Testis (tissue), 2 donors: ENCODE measurements at regions not wholly inside any gene's neighbourhood (a gene's known extent, or its start where the extent isn't known, plus 50 kb on each side); places are given as distances from the start of the nearest gene placed in this dataset.

ENCODE experiments used
- DNase-seq: peaks from one replicate; pipeline ENCODE4 v3.0.0-alpha.2; 2019
- H3K27ac ChIP-seq, 2 donors: fragments of 200-600 bp; sonication (generic); one replicate each; pipeline ENCODE4 v1.5.1; 2019
- H3K27me3 ChIP-seq: fragments of 200-600 bp; sonication (generic); one replicate; pipeline ENCODE4 v1.5.1; 2019
- H3K36me3 ChIP-seq: fragments of 200-600 bp; sonication (generic); one replicate; pipeline ENCODE4 v1.5.1; 2017; ENCODE audit warnings: low read depth; ENCODE audit errors: missing control alignments
- H3K4me1 ChIP-seq: fragments of 200-600 bp; sonication (generic); one replicate; pipeline ENCODE4 v1.5.1; 2019
- H3K4me3 ChIP-seq, 2 donors: fragments of 200-600 bp; sonication (generic); one replicate each; pipeline ENCODE4 v1.5.1; 2017 to 2019
- H3K9me3 ChIP-seq: fragments of 200-600 bp; sonication (generic); one replicate; pipeline ENCODE4 v1.5.1; 2017
- POLR2A ChIP-seq: fragments of 450-650 bp; IDR thresholded peaks from one replicate; pipeline ENCODE4 v1.6.1; 2017; ENCODE audit warnings: antibody characterized with exemption, mild to moderate bottlenecking, moderate library complexity
- WGBS, 2 donors: methylation state at CpG; one replicate each; pipeline ENCODE4 v1.1.5; 2018; 5-methylcytosine and 5-hydroxymethylcytosine counted together
- intact Hi-C: fragments of 100-400 bp; cut with DNase I; formaldehyde crosslinking; loops from one replicate; pipeline ENCODE4 v1.15.1; 2023; ENCODE audit warnings: low total_unique reads
- TF ChIP-seq, protein P1 (sequence below), 3 experiments: fragments of 450-650 bp in 2 of 3; fragments of 200-600 bp in 1 of 3; sonication (generic) in 1 of 3; IDR thresholded peaks; one replicate each; pipeline ENCODE4 v1.5.1; 2016 to 2019; ENCODE audit warnings: antibody characterized with exemption in 3 of 3, mild to moderate bottlenecking in 2 of 3, moderate library complexity in 1 of 3

DNA sequence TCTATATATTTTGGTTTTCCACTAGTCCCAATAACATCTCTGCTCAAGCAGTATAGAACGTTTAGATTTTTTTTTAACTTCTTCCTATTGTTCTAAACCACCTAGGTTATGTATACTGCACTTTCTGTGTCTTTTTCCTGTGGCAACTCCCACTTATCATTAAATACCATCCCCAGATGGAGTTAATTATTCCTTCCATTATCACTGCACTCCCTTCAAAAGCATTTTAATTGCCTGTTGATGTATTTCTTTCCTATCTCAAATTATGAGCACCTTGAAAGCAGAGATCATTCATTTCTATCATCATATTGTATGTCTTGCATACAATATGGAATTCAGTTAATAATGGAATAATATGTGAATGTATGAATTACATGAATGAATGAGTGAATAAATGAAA, 148.0 kb downstream of the HGF start:
- no peak for DNase-seq
- H3K4me1 ChIP-seq: no peaks in the 10 kb centered on the region
- H3K36me3 ChIP-seq: no peaks in the 10 kb centered on the region
- TF ChIP-seq, protein P1, sequence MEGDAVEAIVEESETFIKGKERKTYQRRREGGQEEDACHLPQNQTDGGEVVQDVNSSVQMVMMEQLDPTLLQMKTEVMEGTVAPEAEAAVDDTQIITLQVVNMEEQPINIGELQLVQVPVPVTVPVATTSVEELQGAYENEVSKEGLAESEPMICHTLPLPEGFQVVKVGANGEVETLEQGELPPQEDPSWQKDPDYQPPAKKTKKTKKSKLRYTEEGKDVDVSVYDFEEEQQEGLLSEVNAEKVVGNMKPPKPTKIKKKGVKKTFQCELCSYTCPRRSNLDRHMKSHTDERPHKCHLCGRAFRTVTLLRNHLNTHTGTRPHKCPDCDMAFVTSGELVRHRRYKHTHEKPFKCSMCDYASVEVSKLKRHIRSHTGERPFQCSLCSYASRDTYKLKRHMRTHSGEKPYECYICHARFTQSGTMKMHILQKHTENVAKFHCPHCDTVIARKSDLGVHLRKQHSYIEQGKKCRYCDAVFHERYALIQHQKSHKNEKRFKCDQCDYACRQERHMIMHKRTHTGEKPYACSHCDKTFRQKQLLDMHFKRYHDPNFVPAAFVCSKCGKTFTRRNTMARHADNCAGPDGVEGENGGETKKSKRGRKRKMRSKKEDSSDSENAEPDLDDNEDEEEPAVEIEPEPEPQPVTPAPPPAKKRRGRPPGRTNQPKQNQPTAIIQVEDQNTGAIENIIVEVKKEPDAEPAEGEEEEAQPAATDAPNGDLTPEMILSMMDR (IDR thresholded peaks at IDR 0.05): no peak
- no peak for TF ChIP-seq POLR2A
- H3K4me3 ChIP-seq: no peak overlapping the region
- H3K9me3 ChIP-seq: no peaks in the 10 kb centered on the region
- H3K27ac ChIP-seq: no peak overlapping the region
- intact Hi-C loops: no loop called here
- WGBS, 2 donors: 34 to 64% methylated on average over 1 of the region's 1 CpG
- H3K27me3 ChIP-seq: no peaks in the 10 kb centered on the region

DNA sequence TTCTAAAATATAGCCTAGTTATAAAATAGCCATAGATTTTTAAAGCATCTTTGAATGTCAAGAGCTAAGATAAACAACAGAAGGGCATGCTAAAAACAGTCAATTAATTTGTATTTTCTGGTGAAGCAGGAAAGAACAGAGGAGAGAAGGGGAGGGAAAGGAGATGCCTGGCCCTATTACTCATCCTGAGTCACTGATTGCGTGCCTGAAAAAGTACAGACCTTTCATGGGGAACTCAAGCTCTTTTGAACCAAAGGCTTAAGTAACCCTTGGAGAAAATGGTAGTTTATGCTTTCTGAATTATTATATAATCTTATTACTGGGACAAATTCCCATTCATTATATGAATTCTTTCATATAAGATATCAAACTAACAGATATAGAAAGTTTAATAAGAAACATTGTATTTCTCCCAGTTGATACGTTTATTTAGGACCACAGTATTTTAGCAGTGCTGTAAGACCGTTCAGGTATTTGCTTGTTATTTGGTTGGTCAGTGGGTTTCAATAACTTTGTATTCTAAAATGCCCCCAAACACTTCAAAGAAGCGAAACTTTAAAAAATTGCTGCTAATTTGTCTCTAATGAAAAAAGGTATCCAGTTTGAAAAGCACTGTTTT, 151.3 kb downstream of the HGF start:
- 80 to 83% methylated on average over 4 of the region's 4 CpGs for WGBS, 2 donors
- no peaks in the 10 kb centered on the region for H3K36me3 ChIP-seq
- H3K4me3 ChIP-seq: no peak overlapping the region
- no peak for TF ChIP-seq POLR2A
- TF ChIP-seq, protein P1 (IDR thresholded peaks at IDR 0.05): no peak
- DNase-seq: no peak
- no peak overlapping the region for H3K27ac ChIP-seq
- H3K27me3 ChIP-seq: no peaks in the 10 kb centered on the region
- H3K4me1 ChIP-seq: no peaks in the 10 kb centered on the region
- intact Hi-C loops: no loop called here
- H3K9me3 ChIP-seq: no peaks in the 10 kb centered on the region

DNA sequence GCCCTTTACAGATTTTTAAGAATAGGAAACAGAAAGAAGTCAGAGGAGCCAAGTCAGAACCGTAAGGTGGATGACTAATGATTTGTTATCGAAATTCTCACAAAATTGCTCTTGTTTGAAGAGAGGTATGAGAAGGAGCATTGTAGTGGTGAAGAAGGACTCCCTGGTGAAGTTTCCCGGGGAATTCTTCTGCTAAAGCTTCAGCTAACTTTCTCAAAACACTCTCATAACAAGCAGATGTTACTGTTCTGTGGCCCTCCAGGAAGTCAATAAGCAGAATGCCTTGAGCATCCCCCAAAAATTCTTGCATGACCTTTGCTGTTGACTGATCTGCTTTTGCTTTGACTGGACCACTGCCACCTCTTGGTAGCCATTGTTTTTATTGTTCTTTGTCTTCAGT, 152.9 kb downstream of the HGF start:
- no peaks in the 10 kb centered on the region for H3K36me3 ChIP-seq
- H3K27ac ChIP-seq: no peak overlapping the region
- TF ChIP-seq, protein P1 (IDR thresholded peaks at IDR 0.05): no peak
- TF ChIP-seq POLR2A: no peak
- WGBS, 2 donors: 83% methylated on average over 3 of the region's 3 CpGs
- intact Hi-C loops: no loop called here
- H3K9me3 ChIP-seq: no peaks in the 10 kb centered on the region
- no peaks in the 10 kb centered on the region for H3K27me3 ChIP-seq
- no peak overlapping the region for H3K4me3 ChIP-seq
- H3K4me1 ChIP-seq: no peaks in the 10 kb centered on the region
- no peak for DNase-seq

DNA sequence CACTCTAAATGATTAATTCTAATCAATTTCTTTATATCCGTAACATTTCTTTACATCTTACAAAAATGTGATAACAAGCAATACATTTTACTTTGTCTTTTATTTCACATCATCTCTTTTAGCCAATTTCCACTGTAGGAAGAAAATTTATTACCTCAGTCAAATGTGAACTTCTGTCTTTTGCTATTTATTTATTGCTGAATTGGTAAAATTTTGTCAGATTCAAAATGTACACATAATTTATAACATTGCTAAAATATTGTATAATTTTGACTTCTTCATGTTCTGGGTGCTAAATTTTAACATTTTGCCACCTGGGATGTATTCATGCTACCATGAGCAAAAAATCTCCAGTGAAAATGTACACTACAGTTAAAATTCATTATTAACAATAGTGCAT, 158.0 kb downstream of the HGF start:
- no peak overlapping the region for H3K27ac ChIP-seq
- intact Hi-C loops: no loop called here
- H3K4me1 ChIP-seq: no peaks in the 10 kb centered on the region
- H3K27me3 ChIP-seq: no peaks in the 10 kb centered on the region
- H3K9me3 ChIP-seq: no peaks in the 10 kb centered on the region
- no peak overlapping the region for H3K4me3 ChIP-seq
- DNase-seq: no peak
- WGBS, 2 donors: 76 to 77% methylated on average over 1 of the region's 1 CpG
- no peak for TF ChIP-seq POLR2A
- TF ChIP-seq, protein P1 (IDR thresholded peaks at IDR 0.05): no peak
- no peaks in the 10 kb centered on the region for H3K36me3 ChIP-seq

DNA sequence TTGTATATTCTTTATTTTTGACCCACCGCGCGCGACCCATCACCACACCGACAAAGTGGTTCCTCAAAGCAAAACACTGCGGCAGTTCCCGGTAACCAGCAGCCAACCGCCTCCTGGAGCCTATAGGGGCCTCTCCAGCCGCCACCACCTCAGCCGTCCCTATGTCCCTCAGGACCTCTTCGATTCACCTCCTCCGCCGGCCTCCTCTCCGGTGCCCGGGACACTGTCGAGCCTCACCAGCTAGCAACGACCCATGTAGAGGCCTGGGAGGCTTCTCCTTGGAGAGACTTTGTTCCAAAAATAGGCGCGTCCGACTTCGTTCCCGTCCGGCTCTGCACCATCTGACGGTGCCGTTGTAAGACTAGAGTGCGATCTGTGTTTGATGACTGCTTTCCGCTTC, 158.8 kb downstream of the HGF start:
- Histone ChIP-seq H3K4me3 (peak overlapping the region; percentile 33 to 38), H3K9me3 (no peaks in the 10 kb centered on the region), H3K27me3 (no peaks in the 10 kb centered on the region), H3K36me3 (no peaks in the 10 kb centered on the region), H3K27ac (no peak overlapping the region), H3K4me1 (no peaks in the 10 kb centered on the region)
- intact Hi-C loops: no loop called here
- DNase-seq: peak; percentile 38
- WGBS, 2 donors: 63 to 69% methylated on average over 27 of the region's 27 CpGs
- TF ChIP-seq POLR2A: no peak
- TF ChIP-seq, protein P1 (IDR thresholded peaks at IDR 0.05): no peak
